GM12878 (cell line): ENCODE measurements at regions not wholly inside any gene's neighbourhood (a gene's known extent, or its start where the extent isn't known, plus 50 kb on each side); places are given as distances from the start of the nearest gene placed in this dataset.
A peak's percentile ranks its signal among the peaks of the same experiment; 100 is the strongest.

Experiments
- ATAC-seq: fragments of 200-7000 bp; cut with Tn5 transposase; 3 replicates; pipeline ENCODE4 v1.9.1; 2020; ENCODE audit warnings: mild to moderate bottlenecking, moderate library complexity
- BruUV-seq: library from RNA; stranded (reverse); fragments of 400-500 nt; replicated peaks from 2 replicates; lab custom pipeline; 2021; lab: Mats Ljungman, UMichigan
- CTCF ChIA-PET: fragments of 300-600 bp; sonication (Branson Sonifier 250); formaldehyde crosslinking; extraction: SDS; loops from one replicate; lab custom pipeline; 2021; ENCODE audit warnings: inconsistent platforms; lab: Yijun Ruan, JAX
- POLR2A ChIA-PET: fragments of 350-600 bp; formaldehyde crosslinking; extraction: SDS; loops from one replicate; lab custom pipeline; 2021; ENCODE audit warnings: inconsistent platforms; lab: Charles Lee
- RAD21 ChIA-PET: fragments of 300-600 bp; sonication (Branson Sonifier 250); formaldehyde crosslinking; loops from one replicate; lab custom pipeline; 2023; ENCODE audit warnings: antibody characterized with exemption; ENCODE audit not compliant: unreplicated experiment; lab: Charles Lee
- SMC1A ChIA-PET: fragments of 300-600 bp; sonication (Branson Sonifier 250); formaldehyde crosslinking; loops from one replicate; lab custom pipeline; 2023; ENCODE audit not compliant: unreplicated experiment, uncharacterized antibody; lab: Charles Lee
- DNase-seq: peaks from one replicate; pipeline ENCODE4 v3.0.0-alpha.2; 2011; ENCODE audit warnings: low read depth, low spot score
- FAIRE-seq: peaks from 3 replicates; lab custom pipeline; 2011; peaks lifted over from hg19 to GRCh38; lab: Jason Lieb, UNC
- H2AFZ ChIP-seq: 2 replicates; pipeline ENCODE4 v1.6.0; 2011; ENCODE audit warnings: low read depth, low read length, control low read depth; ENCODE audit not compliant: control insufficient read depth
- H3K27ac ChIP-seq: 2 replicates; pipeline ENCODE4 v1.5.1; 2011; ENCODE audit warnings: control low read depth; ENCODE audit not compliant: control insufficient read depth, insufficient read depth
- H3K27me3 ChIP-seq, 2 experiments: replicated peaks in 1 of 2; 2 replicates each; pipeline versions ENCODE4 v1.6.0 to v1.6.1; 2011; ENCODE audit warnings: low read length in 1 of 2; ENCODE audit not compliant: control insufficient read depth in 2 of 2, insufficient read depth in 2 of 2
- H3K36me3 ChIP-seq, 2 experiments: 2 replicates each; pipeline ENCODE4 v1.5.1; 2011; ENCODE audit warnings: low read length in 1 of 2; ENCODE audit not compliant: control insufficient read depth in 2 of 2, insufficient read depth in 2 of 2
- H3K4me1 ChIP-seq: 2 replicates; pipeline ENCODE4 v1.6.1; 2011; ENCODE audit warnings: mild to moderate bottlenecking, low read length, moderate library complexity, mixed read lengths; ENCODE audit not compliant: control insufficient read depth, insufficient read depth
- H3K4me2 ChIP-seq: 2 replicates; pipeline ENCODE4 v1.6.0; 2011; ENCODE audit warnings: control low read depth; ENCODE audit not compliant: control insufficient read depth, insufficient read depth
- H3K4me3 ChIP-seq: fragments of 200-600 bp; sonication (generic); 2 replicates; pipeline ENCODE4 v1.5.1; 2016
- H3K79me2 ChIP-seq: 2 replicates; pipeline ENCODE4 v1.6.0; 2011; ENCODE audit warnings: low read length; ENCODE audit not compliant: control insufficient read depth, insufficient read depth
- H3K9ac ChIP-seq: 2 replicates; pipeline ENCODE4 v1.8.0; 2011; ENCODE audit warnings: low read length, control low read depth, mixed read lengths; ENCODE audit not compliant: control insufficient read depth, insufficient read depth
- H3K9me3 ChIP-seq: replicated peaks from 3 replicates; pipeline ENCODE4 v1.5.1; 2011; ENCODE audit warnings: mild to moderate bottlenecking, low read length; ENCODE audit not compliant: control insufficient read depth, insufficient read depth
- H4K20me1 ChIP-seq: 2 replicates; pipeline ENCODE4 v1.6.0; 2011; ENCODE audit not compliant: control insufficient read depth, insufficient read depth
- BCL3 ChIP-seq: IDR thresholded peaks from 2 replicates; pipeline ENCODE4 v1.6.1; 2011; ENCODE audit warnings: borderline replicate concordance, low read depth, mild to moderate bottlenecking, moderate library complexity, low read length; ENCODE audit not compliant: insufficient read depth, poor library complexity, severe bottlenecking
- IKZF2 ChIP-seq, 2 experiments: fragments of 450-650 bp; IDR thresholded peaks; 2 replicates each; pipeline ENCODE4 v1.6.1; 2017; ENCODE audit warnings: mild to moderate bottlenecking in 2 of 2, moderate library complexity in 2 of 2
- IRF4 ChIP-seq: IDR thresholded peaks from 2 replicates; pipeline ENCODE4 v1.6.1; 2011; ENCODE audit warnings: low read depth, low read length
- MLLT1 ChIP-seq: fragments of 450-650 bp; IDR thresholded peaks from 2 replicates; pipeline ENCODE4 v1.6.1; 2016; ENCODE audit warnings: mild to moderate bottlenecking
- POLR2A ChIP-seq: IDR thresholded peaks from 2 replicates; pipeline ENCODE4 v1.6.1; 2011; ENCODE audit warnings: low read depth, mild to moderate bottlenecking, low read length
- SUZ12 ChIP-seq: fragments of 200-600 bp; sonication (generic); IDR thresholded peaks from one replicate; pipeline ENCODE4 v1.6.1; 2018; ENCODE audit warnings: antibody characterized with exemption, mild to moderate bottlenecking; ENCODE audit not compliant: unreplicated experiment
- TBL1XR1 ChIP-seq: IDR thresholded peaks from 2 replicates; pipeline ENCODE4 v1.6.1; 2012; ENCODE audit warnings: low read depth, low read length, improper control_type of control experiment
- WGBS: methylation state at CpG from one replicate; pipeline ENCODE4 v1.1.6; 2016; ENCODE audit warnings: low lambda C conversion rate; ENCODE audit not compliant: insufficient replicate concordance, insufficient coverage; ENCODE audit errors: missing lambda C conversion rate; 5-methylcytosine and 5-hydroxymethylcytosine counted together
- in situ Hi-C: fragments of 300-500 bp; cut with MboI; formaldehyde crosslinking; loops from 9 replicates; pipeline ENCODE4 v1.14.3; 2018; ENCODE audit warnings: mixed read lengths
- intact Hi-C: fragments of 100-400 bp; cut with micrococcal nuclease; formaldehyde crosslinking; loops from one replicate; pipeline ENCODE4 v1.14.2; 2022; ENCODE audit not compliant: unreplicated experiment

GRCh38 chr7:130883928-130884327 is 149.9 kb upstream of the KLF14 start (continued):
- no peak for TF ChIP-seq TBL1XR1
- no peak for TF ChIP-seq IRF4
- TF ChIP-seq IKZF2 (IDR thresholded peaks at IDR 0.05), result no peak
- TF ChIP-seq SUZ12, result no peak

GRCh38 chr7:130884437-130885417 is 150.7 kb upstream of the KLF14 start:
- intact Hi-C loops, result no loop called here
- H2AFZ ChIP-seq, result no peak overlapping the region
- ChIA-PET CTCF (interaction anchor here (0.6 to 3.1 kb wide), 9 partner anchors 9 to 1914 kb away, joined by 3 to 25 read pairs (median 6); no protein-coding TSS in a partner anchor), SMC1A (interaction anchor here (0.9 to 1.8 kb wide), 3 partner anchors 11 to 54 kb away, joined by 3 to 4 read pairs (median 4); no protein-coding TSS in a partner anchor), POLR2A (interaction anchor here (1.2 kb wide), 1 partner anchor 443 kb away, joined by 3 read pairs; the partner anchor contains the start of gene MKLN1), RAD21 (interaction anchor here (0.8 to 1.9 kb wide), 2 partner anchors 156 to 325 kb away, joined by 3 to 5 read pairs; no protein-coding TSS in a partner anchor)
- peaks cover 24 to 63% of the 10 kb centered on the region in 2 experiments for H3K36me3 ChIP-seq
- FAIRE-seq, result no peak
- no peak for DNase-seq
- no peak overlapping the region for H3K4me3 ChIP-seq
- in situ Hi-C loops, result no loop called here
- no peak overlapping the region for H3K4me2 ChIP-seq
- BruUV-seq, result no TSS peak
- no peaks in the 10 kb centered on the region for H3K27me3 ChIP-seq
- H3K9me3 ChIP-seq, result no peaks in the 10 kb centered on the region
- H3K79me2 ChIP-seq, result peaks cover 3% of the 10 kb centered on the region
- 79% methylated on average over 21 of the region's 21 CpGs for WGBS
- no peak overlapping the region for H3K9ac ChIP-seq
- no peak overlapping the region for H3K27ac ChIP-seq
- TF ChIP-seq BCL3 (peak; percentile 35), MLLT1 (no peak), POLR2A (peak; percentile 53; the same call in 1 of the 2 replicates)
- no peaks in the 10 kb centered on the region for H4K20me1 ChIP-seq
- ATAC-seq, result no peak
- H3K4me1 ChIP-seq, result no peaks in the 10 kb centered on the region
